Prostate gland (tissue), 2 donors: ENCODE measurements at regions not wholly inside any gene's neighbourhood (a gene's known extent, or its start where the extent isn't known, plus 50 kb on each side); places are given as distances from the start of the nearest gene placed in this dataset.
A peak's percentile ranks its signal among the peaks of the same experiment; 100 is the strongest.

Experiments used
- DNase-seq: peaks from one replicate; pipeline ENCODE4 v3.0.0-alpha.2; 2019; ENCODE audit warnings: low spot score
- H3K27ac ChIP-seq, 2 donors: fragments of 200-600 bp; sonication (generic); 2 replicates each; pipeline ENCODE4 v1.5.1; 2017 to 2019
- H3K27me3 ChIP-seq: fragments of 200-600 bp; sonication (generic); replicated peaks from 2 replicates; pipeline ENCODE4 v1.5.1; 2019; ENCODE audit not compliant: insufficient read depth
- H3K36me3 ChIP-seq, 2 donors: fragments of 200-600 bp; sonication (generic); 1 replicate in 1 of 2; 2 replicates in 1 of 2; pipeline versions ENCODE4 v1.5.1 to v1.8.1; 2017 to 2019
- H3K4me1 ChIP-seq: fragments of 200-600 bp; sonication (generic); replicated peaks from 2 replicates; pipeline ENCODE4 v1.5.1; 2019
- H3K4me3 ChIP-seq, 2 donors: fragments of 200-600 bp; sonication (generic); 2 replicates each; pipeline ENCODE4 v1.5.1; 2017 to 2019
- H3K9me3 ChIP-seq: fragments of 200-600 bp; sonication (generic); 2 replicates; pipeline ENCODE4 v1.5.1; 2017
- CTCF ChIP-seq, 4 experiments: fragments of 200-600 bp in 2 of 4; fragments of 450-650 bp in 2 of 4; sonication (generic) in 2 of 4; IDR thresholded peaks; 1 replicate in 3 of 4; 2 replicates in 1 of 4; pipeline ENCODE4 v1.5.1; 2016 to 2019; ENCODE audit warnings: antibody characterized with exemption in 4 of 4, mild to moderate bottlenecking in 2 of 4, moderate library complexity in 2 of 4
- POLR2A ChIP-seq: fragments of 450-650 bp; IDR thresholded peaks from one replicate; pipeline ENCODE4 v1.6.1; 2016; ENCODE audit warnings: antibody characterized with exemption, mild to moderate bottlenecking
- POLR2AphosphoS5 ChIP-seq: sonication (generic); formaldehyde crosslinking; IDR thresholded peaks from one replicate; pipeline ENCODE4 v1.6.1; 2017; ENCODE audit warnings: antibody characterized with exemption
- WGBS: methylation state at CpG from one replicate; pipeline ENCODE4 v1.1.5; 2018; 5-methylcytosine and 5-hydroxymethylcytosine counted together
- intact Hi-C: fragments of 100-400 bp; cut with DNase I; formaldehyde crosslinking; loops from one replicate; pipeline ENCODE4 v1.14.2; 2022

DNA sequence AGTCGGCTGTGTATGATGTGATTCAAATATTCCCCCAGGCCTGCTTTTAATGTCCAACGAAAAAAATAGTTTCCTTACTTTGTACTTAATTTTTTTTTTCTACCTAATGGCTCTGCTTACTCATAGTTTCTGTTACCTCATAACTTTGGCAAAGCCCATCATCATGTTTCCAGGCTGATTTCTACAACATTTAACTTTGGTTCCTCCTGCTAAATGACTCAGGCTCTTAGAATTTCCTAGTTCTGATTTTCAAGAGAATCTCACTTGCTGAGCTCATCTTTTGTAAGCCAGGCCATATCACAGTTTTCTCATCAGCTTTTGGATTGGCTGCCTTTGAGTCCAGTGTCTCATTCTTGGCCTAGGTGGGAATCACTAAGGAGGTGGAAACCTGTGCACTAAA, 323.1 kb downstream of the HDGFL1 start:
- Histone ChIP-seq H3K4me1 (no peaks in the 10 kb centered on the region), H3K36me3 (no peaks in the 10 kb centered on the region), H3K27me3 (no peaks in the 10 kb centered on the region), H3K27ac (no peak overlapping the region), H3K4me3 (no peak overlapping the region), H3K9me3 (no peaks in the 10 kb centered on the region)
- TF ChIP-seq POLR2AphosphoS5 (no peak), POLR2A (no peak), CTCF (IDR thresholded peaks at IDR 0.05) (no peak)
- DNase-seq, result no peak
- 40% methylated on average over 2 of the region's 2 CpGs for WGBS
- intact Hi-C loops, result no loop called here

DNA sequence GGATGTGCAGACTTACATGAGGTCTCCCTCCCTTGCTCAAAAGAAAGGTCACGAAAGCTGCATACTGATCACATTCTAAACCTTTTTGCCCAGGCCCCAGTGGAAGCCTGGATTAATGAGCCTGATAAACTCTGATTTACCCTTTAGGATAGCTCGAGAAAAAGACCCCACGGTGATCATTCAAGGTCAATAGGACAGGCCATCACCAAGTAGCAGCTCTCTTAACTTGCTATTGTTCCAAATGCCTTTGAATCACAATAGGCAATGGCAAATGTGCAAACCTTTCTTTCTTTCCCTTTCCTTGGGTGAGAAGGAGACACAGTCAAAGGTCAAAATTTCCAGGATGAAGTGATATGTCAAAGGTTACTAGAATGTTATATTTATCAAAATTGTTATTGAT, 327.3 kb downstream of the HDGFL1 start:
- Histone ChIP-seq H3K4me3 (no peak overlapping the region), H3K36me3 (no peaks in the 10 kb centered on the region), H3K27me3 (no peaks in the 10 kb centered on the region), H3K27ac (no peak overlapping the region), H3K9me3 (no peaks in the 10 kb centered on the region), H3K4me1 (no peaks in the 10 kb centered on the region)
- no peak for DNase-seq
- intact Hi-C loops, result no loop called here
- TF ChIP-seq POLR2AphosphoS5 (no peak), CTCF (IDR thresholded peaks at IDR 0.05) (no peak), POLR2A (no peak)
- 77% methylated on average over 3 of the region's 3 CpGs for WGBS

- Histone ChIP-seq H3K4me1 (no peaks in the 10 kb centered on the region), H3K4me3 (no peak overlapping the region), H3K36me3 (no peaks in the 10 kb centered on the region), H3K27ac (no peak overlapping the region), H3K27me3 (no peaks in the 10 kb centered on the region), H3K9me3 (no peaks in the 10 kb centered on the region)
- WGBS, result 43% methylated on average over 1 of the region's 1 CpG
- intact Hi-C loops, result no loop called here
- peak; percentile 37 for DNase-seq
- no peak for TF ChIP-seq CTCF (IDR thresholded peaks at IDR 0.05)
- TF ChIP-seq POLR2AphosphoS5, result peak; percentile 50
- no peak for TF ChIP-seq POLR2A
These were observed 330.1 kb downstream of the HDGFL1 start for GRCh38 chr6:22899426-22899825.

DNA sequence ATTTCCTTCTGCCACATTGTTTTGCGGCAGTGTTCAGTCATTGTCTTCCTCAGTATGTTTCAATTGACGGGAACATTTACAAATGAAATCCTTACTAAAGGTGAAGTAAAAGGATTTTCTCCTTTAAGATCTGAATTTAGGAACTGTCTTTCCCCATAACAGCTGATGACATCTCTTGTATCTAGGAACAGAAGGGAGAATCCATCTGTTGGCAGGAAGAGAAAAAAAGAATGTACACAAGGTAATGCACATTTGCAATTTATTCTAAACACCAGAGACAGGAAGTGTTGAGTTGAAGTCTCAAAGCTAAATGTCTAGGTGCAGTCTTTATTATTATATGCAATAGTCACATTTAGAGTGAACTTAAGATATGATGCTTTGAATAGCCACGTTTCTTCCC, 334.5 kb downstream of the HDGFL1 start:
- no peak overlapping the region for H3K27ac ChIP-seq
- H3K9me3 ChIP-seq, result no peaks in the 10 kb centered on the region
- WGBS, result 87% methylated on average over 3 of the region's 3 CpGs
- no peak for TF ChIP-seq POLR2AphosphoS5
- no peak for TF ChIP-seq CTCF (IDR thresholded peaks at IDR 0.05)
- TF ChIP-seq POLR2A, result no peak
- H3K4me3 ChIP-seq, result no peak overlapping the region
- intact Hi-C loops, result no loop called here
- H3K27me3 ChIP-seq, result no peaks in the 10 kb centered on the region
- H3K36me3 ChIP-seq, result no peaks in the 10 kb centered on the region
- DNase-seq, result no peak
- H3K4me1 ChIP-seq, result no peaks in the 10 kb centered on the region

- H3K27me3 ChIP-seq, result no peaks in the 10 kb centered on the region
- no peak overlapping the region for H3K27ac ChIP-seq
- no peaks in the 10 kb centered on the region for H3K9me3 ChIP-seq
- intact Hi-C loops, result no loop called here
- DNase-seq, result no peak
- no peak for TF ChIP-seq POLR2AphosphoS5
- no peak for TF ChIP-seq CTCF (IDR thresholded peaks at IDR 0.05)
- TF ChIP-seq POLR2A, result no peak
- no peaks in the 10 kb centered on the region for H3K4me1 ChIP-seq
- WGBS, result 28% methylated on average over 5 of the region's 5 CpGs
- H3K4me3 ChIP-seq, result no peak overlapping the region
- H3K36me3 ChIP-seq, result no peaks in the 10 kb centered on the region
These were observed 335.1 kb downstream of the HDGFL1 start for GRCh38 chr6:22904431-22904830.
